ENCODE measurements at regions not wholly inside any gene's neighbourhood (a gene's known extent, or its start where the extent isn't known, plus 50 kb on each side); places are given as distances from the start of the nearest gene placed in this dataset.

- no peak overlapping the region for H3K18ac ChIP-seq (ENCODE audit: low read depth, low read length)
- H4K91ac ChIP-seq (ENCODE audit: insufficient read depth, low read depth, low read length) = no peak overlapping the region
- no peak overlapping the region for H2AK5ac ChIP-seq (ENCODE audit: low read depth, low read length)
- no peaks in the 10 kb centered on the region for H4K20me1 ChIP-seq (ENCODE audit: insufficient read depth, low read length)
- no peaks in the 10 kb centered on the region for H3K9me1 ChIP-seq (ENCODE audit: insufficient read depth, low read length)
- H3K14ac ChIP-seq (replicated peaks; ENCODE audit: low read depth, low read length) = no peak overlapping the region
- H2AFZ ChIP-seq (replicated peaks; ENCODE audit: low read length, poor library complexity) = no peak overlapping the region
- POLR2A ChIA-PET (ENCODE audit: unreplicated experiment) = no interaction called here
- H3K9ac ChIP-seq (ENCODE audit: low read depth, low read length) = no peak overlapping the region
- H3K27me3 ChIP-seq (ENCODE audit: control insufficient read depth, insufficient read depth, low read length) = no peaks in the 10 kb centered on the region
- intact Hi-C loops (cut with micrococcal nuclease) = no loop called here
- H3K4me3 ChIP-seq (ENCODE audit: insufficient read depth, low read depth, low read length) = no peak overlapping the region
- no TSS peak for BruUV-seq (replicated peaks)
- H2BK5ac ChIP-seq (ENCODE audit: low read depth, low read length, poor library complexity, severe bottlenecking) = no peak overlapping the region
- H4K5ac ChIP-seq (ENCODE audit: low read depth, low read length) = no peak overlapping the region
- in situ Hi-C loops (cut with MboI; ENCODE audit: low sequenced_read_pairs) = no loop called here
- H3K4me2 ChIP-seq (ENCODE audit: low read depth, low read length) = no peak overlapping the region
- no peak overlapping the region for H3K56ac ChIP-seq (ENCODE audit: extremely low read depth, insufficient read depth, low read length)
- 69% methylated on average over 4 of the region's 11 CpGs; no CpG with 5 or more reads in 1 of the 2 experiments for WGBS, 2 experiments (ENCODE audit: extremely low coverage in 2 of 2, insufficient read length in 1 of 2)
- no peak for ATAC-seq (ENCODE audit: low read depth)
- no peak overlapping the region for H2BK20ac ChIP-seq (ENCODE audit: low read depth, low read length)
- no peak overlapping the region for H4K8ac ChIP-seq (ENCODE audit: low read depth in 2 of 2, low read length in 2 of 2)
- H3K4me1 ChIP-seq (ENCODE audit: control insufficient read depth, insufficient read depth, low read length) = no peaks in the 10 kb centered on the region
- H3K27ac ChIP-seq (ENCODE audit: insufficient read depth, low read length) = no peak overlapping the region
- H2BK120ac ChIP-seq (ENCODE audit: low read depth, low read length) = no peak overlapping the region
- DNase-seq = no peak
- H2AK9ac ChIP-seq (replicated peaks; ENCODE audit: low read depth, low read length, poor library complexity) = no peak overlapping the region
- CTCF ChIA-PET = no interaction called here
- no peaks in the 10 kb centered on the region for H3K79me1 ChIP-seq (ENCODE audit: low read depth in 1 of 2, low read length in 2 of 2)
- dilution Hi-C loops (cut with HindIII; ENCODE audit: low sequenced_read_pairs, unreplicated experiment) = no loop called here
- no peak for TF ChIP-seq CEBPB (IDR thresholded peaks at IDR 0.05; ENCODE audit: low read depth, low read length)
- TF ChIP-seq MXI1 (IDR thresholded peaks at IDR 0.05; ENCODE audit: borderline replicate concordance, low read depth, low read length) = no peak
- no peak for TF ChIP-seq BHLHE40 (IDR thresholded peaks at IDR 0.05; ENCODE audit: low read depth, low read length)
- TF ChIP-seq, protein P1, sequence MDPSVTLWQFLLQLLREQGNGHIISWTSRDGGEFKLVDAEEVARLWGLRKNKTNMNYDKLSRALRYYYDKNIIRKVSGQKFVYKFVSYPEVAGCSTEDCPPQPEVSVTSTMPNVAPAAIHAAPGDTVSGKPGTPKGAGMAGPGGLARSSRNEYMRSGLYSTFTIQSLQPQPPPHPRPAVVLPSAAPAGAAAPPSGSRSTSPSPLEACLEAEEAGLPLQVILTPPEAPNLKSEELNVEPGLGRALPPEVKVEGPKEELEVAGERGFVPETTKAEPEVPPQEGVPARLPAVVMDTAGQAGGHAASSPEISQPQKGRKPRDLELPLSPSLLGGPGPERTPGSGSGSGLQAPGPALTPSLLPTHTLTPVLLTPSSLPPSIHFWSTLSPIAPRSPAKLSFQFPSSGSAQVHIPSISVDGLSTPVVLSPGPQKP (IDR thresholded peaks at IDR 0.05; ENCODE audit: borderline replicate concordance, low read depth, low read length) = no peak
- no peak for TF ChIP-seq USF2 (IDR thresholded peaks at IDR 0.05; ENCODE audit: low read depth, low read length)
- no peak for TF ChIP-seq RFX5 (IDR thresholded peaks at IDR 0.05; ENCODE audit: low read depth, low read length)
- no peak for TF ChIP-seq MAZ (IDR thresholded peaks at IDR 0.05; ENCODE audit: borderline replicate concordance, low read depth, low read length)
- TF ChIP-seq SMC3 (IDR thresholded peaks at IDR 0.05; ENCODE audit: low read depth, low read length) = no peak
- H2BK15ac ChIP-seq (ENCODE audit: low read depth, low read length) = no peak overlapping the region
- H3K36me3 ChIP-seq (ENCODE audit: control insufficient read depth, insufficient read depth, low read length) = no peaks in the 10 kb centered on the region
- no peak overlapping the region for H3K23ac ChIP-seq (ENCODE audit: low read depth, low read length)
- no peak overlapping the region for H3K4ac ChIP-seq (ENCODE audit: low read depth, low read length)
- H3K9me3 ChIP-seq (ENCODE audit: control insufficient read depth, insufficient read depth, low read length) = peaks cover 44% of the 10 kb centered on the region
Measured at GRCh38 chr10:130372222-130372621, 236.0 kb downstream of the GLRX3 start.
